GM19463 (cell line): ENCODE measurements at regions not wholly inside any gene's neighbourhood (a gene's known extent, or its start where the extent isn't known, plus 50 kb on each side); places are given as distances from the start of the nearest gene placed in this dataset.
A peak's percentile ranks its signal among the peaks of the same experiment; 100 is the strongest.
"Not testable (repeated sequence)": the region's sequence is repeated elsewhere in the genome, so short reads cannot be mapped to it uniquely, and the experiment has no call there.

ENCODE experiments used
- ATAC-seq: cut with Tn5 transposase; IDR thresholded peaks from one replicate; pipeline ENCODE4 v1.9.1; 2021; ENCODE audit warnings: mild to moderate bottlenecking, moderate library complexity; ENCODE audit not compliant: unreplicated experiment

DNA sequence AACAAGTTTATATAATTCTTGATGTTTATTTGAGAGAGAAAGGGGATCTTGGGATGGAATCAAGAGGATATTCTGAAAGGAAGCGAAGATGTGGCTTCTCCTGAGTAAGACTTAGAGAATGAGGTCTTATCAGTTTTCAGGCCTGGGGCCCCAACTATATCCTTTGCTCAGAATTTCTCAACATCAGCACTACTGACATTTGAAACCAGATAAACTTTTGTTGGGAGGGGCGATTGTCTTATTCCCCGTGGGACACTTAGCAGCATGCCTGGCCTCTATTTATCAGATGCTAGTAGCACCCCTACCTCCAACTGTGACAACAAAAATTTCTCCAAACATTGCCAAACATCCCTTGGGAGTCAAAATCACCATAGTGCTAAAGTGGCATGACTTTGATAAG is 567.7 kb downstream of the MAT2B start:
- no peak for ATAC-seq

DNA sequence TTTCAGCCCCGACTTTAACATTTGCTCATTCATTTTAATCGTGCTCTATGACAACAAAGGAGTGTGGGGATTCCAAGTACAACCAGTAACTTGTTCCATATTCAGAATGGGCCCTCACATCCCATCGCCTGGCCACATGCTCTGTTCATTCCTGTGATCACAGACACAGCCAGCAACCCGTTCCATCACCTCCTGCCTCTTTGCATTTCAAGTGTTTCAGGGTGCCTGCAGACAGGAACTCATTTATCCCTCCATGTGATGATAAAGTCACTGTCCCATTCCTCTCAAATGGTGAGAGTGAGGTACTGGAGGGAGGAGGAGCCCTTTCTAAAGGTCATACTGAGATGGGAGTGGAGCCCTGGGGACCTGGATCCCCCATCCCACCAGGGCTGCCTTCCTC is 571.1 kb downstream of the MAT2B start:
- ATAC-seq, result no peak

DNA sequence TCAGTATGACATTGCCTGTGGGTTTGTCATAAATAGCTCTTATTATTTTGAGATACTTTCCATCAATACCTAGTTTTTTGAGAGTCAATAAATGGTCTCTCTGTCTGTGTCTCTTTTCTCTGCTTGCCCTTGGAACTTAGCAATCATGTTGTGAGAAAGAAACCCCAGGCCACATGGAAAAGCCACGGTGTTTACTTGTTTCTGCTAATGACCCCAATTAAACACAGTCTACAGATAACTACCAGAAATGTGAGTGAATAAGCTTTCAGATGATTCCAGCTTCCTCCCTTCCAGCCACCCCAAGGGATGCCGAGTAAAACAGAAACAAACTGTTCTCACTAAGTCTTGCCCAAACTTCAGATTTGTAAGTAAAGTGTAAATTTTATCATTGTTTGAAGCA is 584.9 kb downstream of the MAT2B start:
- ATAC-seq, result no peak

DNA sequence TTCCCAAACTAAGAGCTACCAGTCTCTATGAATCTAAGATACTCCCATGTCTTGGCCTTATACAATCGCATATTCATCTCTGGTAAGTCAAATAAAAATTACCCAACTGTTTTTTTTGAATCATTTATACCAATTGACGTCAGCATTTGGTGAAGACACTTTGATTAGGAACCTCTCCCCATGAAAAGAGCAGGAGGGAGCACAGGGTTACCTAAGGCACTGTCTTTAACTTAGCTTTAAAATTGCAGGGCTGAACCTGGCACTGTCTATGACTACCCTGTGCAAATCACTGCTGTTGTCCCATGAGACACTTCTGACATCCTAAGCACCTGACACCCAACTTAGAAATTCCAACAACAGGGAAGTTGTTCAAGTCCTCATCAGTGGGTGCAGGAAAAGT is 586.4 kb downstream of the MAT2B start:
- ATAC-seq, result no peak

DNA sequence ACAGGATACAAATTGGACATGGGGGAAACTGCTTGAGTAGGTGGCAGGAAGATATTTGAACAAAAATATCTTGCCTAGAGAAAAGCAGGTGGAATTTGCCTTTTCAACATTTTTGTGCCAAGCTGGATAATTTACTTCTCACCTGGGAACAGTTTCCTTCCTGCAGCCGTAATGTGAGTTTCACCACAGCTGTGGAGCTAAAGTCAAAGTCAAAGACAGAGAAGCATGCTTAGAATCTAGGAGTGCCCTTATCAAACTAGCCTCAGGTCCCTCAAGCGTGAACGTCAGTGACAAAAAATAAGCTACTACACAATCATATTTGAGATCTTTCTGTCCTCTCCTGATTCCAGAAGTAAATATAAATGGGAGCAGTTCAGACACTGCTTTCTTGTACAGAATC is 588.9 kb downstream of the MAT2B start:
- ATAC-seq, result no peak

DNA sequence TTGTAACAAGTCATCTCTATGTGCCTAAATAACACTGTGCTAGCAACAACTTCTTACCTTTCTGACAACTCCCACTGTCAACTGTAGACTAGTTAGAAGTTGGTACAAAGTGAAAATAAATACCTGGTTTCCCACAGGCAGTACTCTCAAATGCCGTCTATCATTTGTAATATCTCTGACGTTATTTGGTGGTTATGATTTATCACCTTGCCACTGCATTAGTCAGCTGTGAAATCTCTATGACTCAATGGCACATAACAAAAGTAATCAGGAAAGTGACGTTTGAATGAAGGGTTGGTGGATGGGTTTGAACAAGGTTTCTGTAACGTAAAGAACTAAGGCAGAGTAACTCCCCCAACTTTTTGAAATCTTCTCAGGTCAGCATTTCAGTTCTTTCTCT is 592.3 kb downstream of the MAT2B start:
- no peak for ATAC-seq

DNA sequence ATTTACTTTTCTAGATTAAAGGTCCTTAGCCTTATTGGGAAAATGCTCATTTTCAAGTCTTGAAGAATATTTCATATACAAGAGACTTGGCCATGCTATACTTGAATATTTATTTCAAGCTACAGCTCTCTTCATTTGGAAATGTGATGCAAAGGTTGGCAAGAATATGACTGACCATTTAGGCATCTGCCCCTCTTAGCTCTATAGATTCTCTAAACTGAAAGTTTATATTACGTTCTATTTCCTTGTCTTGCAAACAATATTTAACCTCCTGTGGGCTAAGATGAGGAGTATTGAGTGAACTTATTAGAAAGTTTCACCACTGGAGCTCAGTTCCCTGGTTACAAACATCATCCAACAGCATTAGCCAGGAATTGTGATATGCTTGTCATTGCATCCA is 593.1 kb downstream of the MAT2B start:
- no peak for ATAC-seq

DNA sequence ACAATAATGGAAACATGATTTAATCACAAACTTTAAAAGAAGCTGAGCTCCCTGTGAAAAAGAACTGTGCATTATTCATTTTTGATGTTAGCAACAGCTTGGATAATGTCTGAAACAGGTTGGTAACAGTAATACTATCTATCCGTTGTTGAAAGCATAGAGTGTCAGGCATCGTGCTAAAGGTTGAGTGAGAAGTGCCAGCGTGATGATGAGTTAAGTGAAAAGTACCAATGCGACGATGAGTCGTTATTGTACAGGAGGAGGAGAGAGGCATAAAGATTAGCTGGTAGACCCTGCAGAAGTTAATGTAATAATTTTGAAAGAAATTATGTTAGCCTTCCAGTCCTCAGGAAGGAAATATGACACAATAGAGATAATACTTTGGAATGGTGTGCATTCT is 593.6 kb downstream of the MAT2B start:
- no peak for ATAC-seq

DNA sequence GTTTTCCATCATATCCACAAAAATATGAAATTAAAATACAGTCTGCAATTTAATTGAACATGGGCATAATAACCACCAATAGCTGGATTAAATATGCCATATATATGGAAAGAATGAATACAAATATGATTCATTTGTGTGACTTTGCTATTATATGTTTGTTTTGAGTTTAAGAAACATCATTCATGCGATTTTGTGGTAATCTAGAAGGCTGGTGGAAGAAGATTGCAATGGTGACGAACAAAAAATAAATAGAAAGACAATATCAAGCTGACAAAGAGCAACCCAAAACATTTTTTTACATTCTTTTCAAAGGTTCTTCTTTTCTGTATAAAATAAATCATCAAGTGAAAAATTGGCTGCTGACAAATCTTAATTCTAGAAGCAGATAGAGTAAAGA is 610.0 kb downstream of the MAT2B start:
- ATAC-seq, result no peak

DNA sequence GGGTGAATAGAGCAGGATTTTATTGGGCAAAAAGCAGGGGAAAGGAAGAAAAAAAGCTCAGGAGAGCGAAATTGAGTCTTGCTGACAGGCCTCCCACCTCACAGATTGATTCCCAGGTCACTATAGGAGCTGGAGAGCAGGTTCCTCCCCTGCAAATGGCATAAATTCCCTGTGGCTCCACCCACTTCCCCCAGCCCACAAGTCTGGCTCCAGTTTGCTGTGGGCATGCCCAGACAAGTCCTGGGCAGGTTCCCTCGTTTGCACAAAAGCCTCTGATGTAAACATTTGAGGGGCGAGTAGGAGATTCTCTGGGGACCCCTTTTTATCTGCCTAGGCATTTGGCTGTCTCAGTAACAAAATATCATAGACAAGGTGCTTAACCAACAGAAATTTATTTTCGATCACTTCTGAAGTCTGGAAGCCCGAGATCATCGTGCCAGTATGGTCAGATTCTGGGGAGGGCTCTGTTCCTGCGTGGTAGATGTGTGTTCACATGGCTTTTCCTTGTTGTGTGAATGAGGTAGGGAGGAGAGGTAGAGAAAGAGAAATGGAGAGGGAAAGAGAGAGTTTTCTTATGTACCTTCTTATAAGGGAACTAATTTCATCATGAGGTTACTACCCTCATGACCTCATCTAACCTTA is 614.5 kb downstream of the MAT2B start:
- ATAC-seq, result peak; percentile 80

DNA sequence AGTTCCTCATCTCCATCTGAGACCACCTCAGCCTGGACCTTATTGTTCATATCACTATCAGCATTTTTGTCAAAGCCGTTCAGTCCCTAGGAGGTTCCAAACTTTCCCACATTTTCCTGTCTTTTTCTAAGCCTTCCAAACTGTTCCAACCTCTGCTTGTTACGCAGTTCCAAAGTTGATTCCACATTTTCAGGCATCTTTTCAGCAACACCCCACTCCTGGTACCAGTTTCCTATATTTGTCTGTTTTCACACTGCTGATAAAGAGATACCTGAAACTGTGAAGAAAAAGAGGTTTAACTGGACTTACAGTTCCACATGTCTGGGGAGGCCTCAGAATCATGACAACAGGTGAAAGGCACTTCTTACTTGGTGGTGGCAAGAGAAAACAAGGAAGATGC is 622.1 kb downstream of the MAT2B start:
- no peak for ATAC-seq

DNA sequence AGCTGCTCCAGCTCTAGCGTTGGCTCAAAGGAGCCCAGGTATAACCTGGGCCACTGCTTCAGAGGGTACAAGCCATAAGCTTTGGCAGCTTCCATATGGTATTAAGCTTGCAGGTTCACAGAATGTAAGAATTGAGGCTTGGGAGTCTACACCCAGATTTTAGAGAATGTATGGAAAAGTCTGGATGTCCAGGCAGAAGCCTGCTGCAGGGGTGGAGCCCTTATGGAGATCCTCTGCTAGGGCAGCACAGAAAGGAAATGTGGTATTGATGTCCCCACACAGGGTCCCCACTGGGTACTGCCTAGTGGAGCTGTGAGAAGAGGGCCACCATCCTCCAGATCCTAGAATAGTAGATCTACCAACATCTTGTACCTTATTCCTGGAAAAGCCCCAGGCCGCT is 626.9 kb downstream of the MAT2B start:
- no peak for ATAC-seq

DNA sequence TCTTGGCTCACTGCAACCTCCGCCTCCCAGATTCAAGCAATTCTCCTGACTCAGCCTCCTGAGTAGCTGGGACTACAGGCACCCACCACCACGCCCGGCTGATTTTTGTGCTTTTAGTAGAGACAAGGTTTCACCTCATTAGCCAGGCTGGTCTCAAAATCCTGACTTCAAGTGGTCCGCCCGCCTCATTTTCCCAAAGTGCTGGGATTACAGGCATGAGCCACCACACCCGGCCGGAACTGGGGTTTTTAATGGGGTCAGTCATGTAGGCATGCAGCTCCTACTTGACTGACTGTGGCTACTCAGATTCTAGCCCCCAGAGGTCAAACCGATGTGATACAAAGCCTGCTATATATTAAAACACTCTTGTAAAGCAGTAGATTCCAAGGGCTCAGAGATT is 631.7 kb downstream of the MAT2B start:
- ATAC-seq, result no peak

DNA sequence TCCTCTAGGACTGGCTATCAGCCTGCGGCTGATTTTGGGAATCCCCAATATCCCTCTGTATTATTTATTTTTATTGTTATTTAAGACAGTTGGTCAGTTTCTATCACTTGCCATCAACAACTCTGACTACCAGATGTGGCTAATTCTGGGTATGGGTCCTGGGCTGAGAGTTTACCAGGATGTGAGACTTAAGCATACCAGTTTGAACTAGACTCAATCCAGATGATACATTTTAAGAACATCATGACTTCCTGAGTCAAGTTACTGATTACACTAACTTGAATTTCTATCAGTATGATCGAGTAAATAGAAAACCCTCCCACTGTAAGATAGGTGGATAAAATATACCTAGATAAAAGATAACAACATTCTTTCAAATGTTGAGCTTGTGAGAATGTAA is 634.0 kb downstream of the MAT2B start:
- ATAC-seq, result peak; percentile 44

DNA sequence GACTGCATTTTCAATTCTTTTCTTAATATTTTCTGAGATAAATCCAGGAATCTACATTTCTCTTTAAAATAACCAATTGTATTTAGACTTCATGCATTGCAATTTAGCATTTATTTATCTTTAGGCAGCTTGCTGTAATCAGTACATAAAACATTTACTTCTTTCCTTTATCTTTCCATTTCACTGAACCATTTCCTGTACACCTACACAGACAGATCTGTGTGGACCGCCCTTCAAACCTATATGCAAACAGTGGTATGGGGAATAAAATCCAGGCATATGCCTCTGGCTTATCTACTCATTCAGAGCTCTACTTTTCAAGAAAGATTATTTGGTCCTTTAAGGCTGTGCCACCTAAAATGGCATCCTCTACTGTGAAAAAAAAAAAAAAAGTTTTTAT is 640.0 kb downstream of the MAT2B start:
- ATAC-seq, result no peak

DNA sequence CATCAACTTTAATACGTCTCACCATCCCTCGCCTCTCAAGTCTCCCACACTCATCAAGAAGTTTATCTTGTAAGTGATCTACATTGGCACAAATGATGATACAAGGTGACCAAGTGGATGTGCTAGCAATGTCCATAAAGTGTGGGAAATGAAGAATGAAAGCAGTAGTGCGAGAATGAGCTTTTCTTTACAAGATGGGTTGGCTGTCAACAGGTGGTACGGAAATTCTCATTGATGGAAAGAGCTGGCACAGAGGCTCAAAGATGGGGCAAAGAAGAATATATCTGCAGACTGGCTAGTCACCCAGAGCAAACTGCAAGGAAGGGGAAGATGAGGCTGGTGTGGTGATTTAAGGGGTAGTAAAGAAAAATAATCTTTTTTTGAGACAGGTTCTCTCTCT is 640.8 kb downstream of the MAT2B start:
- ATAC-seq, result no peak

DNA sequence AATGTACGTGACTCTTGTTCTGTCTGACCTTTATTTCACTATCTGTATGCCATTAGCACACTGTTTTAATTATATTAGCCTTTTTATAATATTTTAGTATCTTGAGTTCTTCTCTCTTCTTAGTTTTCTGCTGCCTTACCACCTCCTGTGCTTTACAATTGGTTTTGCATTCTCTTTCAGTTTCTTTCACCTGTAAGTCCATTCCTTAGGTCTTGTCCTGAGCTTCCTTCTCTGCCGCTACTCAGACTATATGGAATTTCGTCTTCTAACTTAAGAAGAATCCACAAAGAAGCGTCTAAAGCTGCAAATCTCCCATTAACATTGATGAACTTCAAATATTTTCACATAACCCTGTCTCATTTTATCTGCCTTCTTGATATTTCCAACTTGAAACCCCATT is 642.9 kb downstream of the MAT2B start:
- no peak for ATAC-seq

DNA sequence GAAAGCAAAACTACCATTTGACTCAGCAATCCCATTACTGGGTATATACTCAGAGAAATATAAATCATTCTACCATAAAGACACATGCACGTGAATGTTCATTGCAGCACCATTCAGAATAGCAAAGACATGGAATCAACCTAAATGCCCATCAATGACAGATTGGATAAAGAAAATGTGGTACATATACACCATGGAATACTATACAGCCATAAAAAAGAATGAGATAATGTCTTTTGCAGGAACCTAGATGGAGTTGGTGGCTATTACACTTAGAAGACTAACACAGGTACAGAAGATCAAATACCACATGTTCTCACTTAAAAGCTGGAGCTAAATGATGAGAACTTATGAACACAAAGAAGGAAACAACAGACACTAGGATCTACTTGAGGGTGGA is 647.1 kb downstream of the MAT2B start:
- not testable (repeated sequence) for ATAC-seq

DNA sequence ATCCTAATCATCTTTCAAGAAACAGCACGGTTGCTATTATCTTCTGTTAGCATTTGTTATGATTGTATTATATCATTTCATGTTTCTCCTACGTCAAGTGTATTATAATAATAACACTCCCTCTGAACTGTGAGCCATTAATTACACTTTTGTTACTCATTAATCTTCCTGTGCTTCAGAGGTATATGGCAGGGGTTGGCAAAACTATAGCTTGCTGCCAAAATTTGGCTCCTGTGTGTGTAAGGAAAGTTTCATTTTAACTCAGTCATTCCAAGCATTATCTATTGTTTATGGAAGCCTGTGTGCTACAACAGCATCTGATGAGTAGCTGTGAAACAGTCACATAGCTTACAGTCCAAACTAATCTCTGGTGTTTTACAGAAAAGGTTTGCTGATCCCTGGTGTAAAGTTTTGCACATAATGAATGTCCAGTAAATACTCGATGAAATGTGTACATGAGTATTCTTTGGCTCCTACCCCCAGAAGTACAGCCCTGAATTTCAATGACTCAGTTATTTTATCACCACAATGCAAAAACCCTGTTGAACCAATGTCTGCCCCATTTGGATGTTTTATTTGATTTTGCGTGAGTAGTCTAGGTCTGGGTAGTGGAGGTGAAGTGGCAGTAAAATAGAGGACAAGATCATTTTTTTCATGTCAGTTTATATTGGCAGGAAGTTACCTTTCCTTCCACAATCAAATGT is 648.2 kb downstream of the MAT2B start:
- no peak for ATAC-seq

DNA sequence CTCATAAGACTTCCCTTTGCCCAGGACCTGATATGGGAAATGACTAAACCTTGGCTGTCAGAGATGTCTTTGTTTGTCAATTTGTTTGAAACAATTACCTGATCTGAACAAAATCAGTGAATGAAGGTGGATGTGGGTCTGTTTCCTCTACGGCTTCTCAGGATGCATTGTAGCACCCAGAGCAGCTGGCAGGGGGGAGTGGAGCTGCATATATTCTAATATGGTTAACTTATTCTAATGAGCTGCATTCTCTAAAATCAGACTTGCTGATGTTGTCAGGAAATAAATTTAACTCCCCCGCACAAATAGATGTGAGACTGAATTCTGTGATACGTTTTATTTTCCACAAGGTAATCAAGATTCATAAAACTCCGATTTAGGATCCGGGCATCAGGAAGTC is 665.4 kb downstream of the MAT2B start:
- ATAC-seq, result no peak

DNA sequence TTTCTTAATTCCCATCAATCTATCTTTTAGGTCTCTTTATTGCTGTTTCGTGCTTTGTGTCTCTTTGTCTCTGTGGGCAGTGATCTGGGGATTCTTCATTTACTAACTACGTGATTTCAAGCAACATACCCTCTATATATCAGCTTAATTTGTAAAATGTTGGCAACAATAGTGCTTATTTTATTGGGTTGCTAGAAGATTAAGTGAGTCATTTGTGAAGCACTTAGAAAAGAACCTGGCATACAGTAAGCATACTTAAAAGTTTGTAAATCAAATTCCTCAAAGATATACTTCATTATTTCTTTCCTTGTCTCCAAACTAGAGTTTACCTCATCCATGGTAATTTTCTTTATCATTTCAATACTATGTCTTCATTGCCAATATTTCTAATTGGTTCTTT is 669.7 kb downstream of the MAT2B start:
- no peak for ATAC-seq

DNA sequence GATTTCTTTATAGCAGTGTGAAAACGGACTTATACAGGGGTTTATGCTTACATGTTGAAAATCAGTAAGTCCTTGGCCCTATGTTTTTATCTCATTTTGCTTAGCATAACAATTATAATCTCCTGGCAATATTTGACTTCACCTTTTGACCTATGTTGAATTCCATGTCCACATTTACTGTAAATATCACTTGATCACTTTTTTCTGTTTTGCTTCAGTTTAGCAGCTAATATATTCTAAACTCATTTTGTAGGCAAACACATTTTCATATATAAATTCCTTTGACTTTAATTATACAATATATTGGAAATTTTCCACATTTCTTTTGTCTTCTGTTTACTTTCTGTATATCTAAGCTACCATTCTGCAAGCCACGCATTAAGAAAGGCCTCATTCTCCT is 674.0 kb downstream of the MAT2B start:
- no peak for ATAC-seq

DNA sequence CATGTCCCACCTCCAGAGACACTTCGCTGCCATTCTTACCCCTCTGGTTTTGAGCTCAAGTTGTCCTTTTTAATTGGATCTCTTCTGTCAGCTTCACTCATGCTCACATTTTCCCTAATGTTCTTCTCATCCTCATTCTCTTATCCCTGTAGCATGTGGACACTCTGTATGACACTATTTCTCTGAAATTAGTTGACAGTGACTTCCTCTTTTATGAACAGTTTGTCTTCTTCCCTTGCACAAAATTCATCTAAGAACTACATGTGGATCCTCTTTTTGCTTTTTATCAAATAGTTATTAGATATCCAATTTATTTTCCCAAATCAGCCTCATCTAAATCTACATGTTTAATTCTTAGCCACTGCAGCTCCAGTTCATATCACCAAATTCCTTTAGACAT is 676.2 kb downstream of the MAT2B start:
- no peak for ATAC-seq
